Hematopoietic multipotent progenitor cell treated with erythropoietin and hydrocortisone succinate and interleukin-3 and kit ligand, for 15 days (in vitro differentiated cells): ENCODE measurements at regions not wholly inside any gene's neighbourhood (a gene's known extent, or its start where the extent isn't known, plus 50 kb on each side); places are given as distances from the start of the nearest gene placed in this dataset.

ENCODE experiments used
- DNase-seq: peaks from one replicate; pipeline ENCODE4 v3.0.0-alpha.2; 2015; ENCODE audit warnings: low spot score

DNA sequence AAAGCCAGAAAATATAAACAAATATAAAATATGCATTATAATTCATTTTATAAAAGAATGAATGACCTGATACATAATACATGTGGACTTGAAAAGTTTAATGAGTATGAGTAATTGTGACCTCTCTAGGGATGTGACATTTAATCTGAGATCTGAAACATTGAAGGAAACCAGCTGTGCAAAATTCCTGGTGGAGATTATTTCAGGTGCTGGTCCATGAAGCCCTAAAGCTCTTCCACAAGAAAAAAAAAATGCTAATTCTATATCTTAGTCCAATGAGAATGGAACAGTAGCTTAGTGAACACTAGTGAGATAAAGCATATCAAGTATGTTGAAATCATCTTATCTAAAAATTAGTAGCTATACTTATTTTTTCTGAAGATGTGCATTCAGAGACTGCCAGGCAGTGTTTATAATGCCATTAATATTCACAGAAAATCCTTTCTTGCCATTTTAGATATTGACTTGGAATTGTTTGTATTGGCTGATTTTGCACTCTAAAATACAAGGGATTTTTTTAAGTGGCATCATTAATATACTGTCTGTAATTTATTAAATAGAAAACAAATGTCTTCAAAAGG is 1485.9 kb downstream of the PLA2G4A start:
- no peak for DNase-seq

DNA sequence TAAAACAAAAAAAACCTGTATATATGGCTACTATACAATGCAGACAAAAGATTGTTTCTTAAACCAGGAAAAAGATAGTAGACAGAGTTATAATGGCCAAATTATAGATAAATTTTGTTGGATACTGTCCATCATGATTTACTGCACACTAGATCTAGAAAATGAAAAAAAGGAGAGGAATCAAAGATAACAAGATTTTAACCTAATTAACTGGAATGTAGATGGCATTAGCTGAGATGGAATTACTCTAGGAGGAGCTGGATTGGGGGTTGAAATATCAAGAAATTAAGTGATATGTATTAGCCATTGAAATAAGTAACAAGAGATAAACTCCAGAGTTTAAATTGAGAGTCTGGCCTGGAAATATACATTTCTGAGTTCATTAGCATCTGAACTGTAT is 1489.1 kb downstream of the PLA2G4A start:
- no peak for DNase-seq

DNA sequence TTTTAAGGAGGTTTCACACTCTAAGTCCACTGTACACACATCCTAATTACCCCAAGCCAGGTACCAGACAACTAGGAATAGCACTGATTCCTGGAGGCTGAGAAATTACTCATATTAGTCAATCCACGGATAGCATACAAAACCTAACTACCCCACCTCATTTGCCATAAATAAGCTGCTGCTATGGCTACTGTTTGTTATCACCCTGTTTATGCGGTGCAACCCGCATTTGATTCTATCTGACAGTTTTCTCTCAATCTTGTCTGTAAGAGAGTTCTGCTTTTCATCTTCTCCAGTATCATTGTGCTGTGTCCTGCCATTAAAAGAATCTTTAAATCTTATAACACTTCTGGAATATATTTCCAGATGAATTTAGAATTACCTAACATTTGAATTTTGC is 1496.5 kb downstream of the PLA2G4A start:
- DNase-seq = no peak

DNA sequence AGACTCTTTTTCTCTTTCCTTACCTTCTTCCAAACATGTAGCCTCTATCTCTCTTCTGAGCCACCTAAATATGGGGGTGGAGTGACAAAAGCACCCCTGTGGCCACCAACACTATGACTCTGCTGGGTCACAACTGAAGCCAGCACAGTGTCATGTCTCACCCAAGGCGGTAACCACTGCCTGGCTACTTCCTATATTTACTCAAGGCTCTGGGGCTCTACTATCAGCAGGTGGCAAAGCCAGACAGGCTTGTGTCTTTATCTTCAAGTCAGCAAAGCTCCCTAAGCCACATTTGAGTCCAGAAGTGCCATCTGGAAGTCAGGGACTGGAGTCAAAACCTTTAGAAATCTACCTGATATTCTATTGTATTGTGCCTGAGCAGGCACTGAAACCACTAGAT is 1515.2 kb downstream of the PLA2G4A start:
- no peak for DNase-seq

GRCh38 chr1:188350104-188350503 is 1521.4 kb downstream of the PLA2G4A start:
- no peak for DNase-seq

- no peak for DNase-seq
These were observed 1526.3 kb downstream of the PLA2G4A start for GRCh38 chr1:188355082-188355481.

- DNase-seq = no peak
These were observed 1527.1 kb downstream of the PLA2G4A start for GRCh38 chr1:188355847-188356246.

DNA sequence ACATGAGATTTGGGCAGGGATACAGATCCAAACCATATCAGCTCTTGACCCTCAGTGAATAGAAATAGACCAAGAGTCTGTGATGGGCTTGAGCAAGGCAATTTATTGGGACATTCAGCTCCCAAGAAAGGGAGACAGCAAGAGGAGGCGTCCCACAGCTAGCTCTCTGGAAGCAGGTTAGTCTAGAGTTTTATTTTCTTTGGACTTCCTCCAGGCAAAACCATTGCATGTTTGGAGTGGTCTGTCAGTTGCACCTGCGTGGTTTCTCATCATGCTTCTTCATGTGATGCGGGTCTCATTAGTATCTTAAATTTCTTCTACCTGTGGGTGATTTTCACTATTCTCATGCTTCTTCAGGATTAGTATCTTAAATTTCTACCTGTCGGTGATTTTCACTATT is 1530.6 kb downstream of the PLA2G4A start:
- no peak for DNase-seq

DNA sequence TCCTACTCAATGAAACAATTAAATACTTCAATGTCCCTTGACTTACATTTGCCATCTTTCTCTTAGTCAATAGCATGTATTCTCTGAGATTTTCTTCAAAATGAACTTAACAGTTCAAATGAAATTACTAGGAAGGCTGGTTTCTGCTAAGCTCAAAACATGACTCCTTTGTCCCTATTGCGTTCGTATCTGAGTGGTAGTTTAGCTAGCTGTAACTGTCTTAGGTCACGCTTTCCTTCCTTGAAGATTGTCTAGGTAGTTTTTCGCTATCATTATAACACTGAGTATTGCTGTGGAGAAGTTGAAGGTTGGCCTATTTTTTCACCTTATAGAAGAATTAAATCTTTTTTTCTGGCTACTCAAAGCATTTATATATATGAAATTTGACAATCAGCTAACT is 1535.2 kb downstream of the PLA2G4A start:
- no peak for DNase-seq

DNA sequence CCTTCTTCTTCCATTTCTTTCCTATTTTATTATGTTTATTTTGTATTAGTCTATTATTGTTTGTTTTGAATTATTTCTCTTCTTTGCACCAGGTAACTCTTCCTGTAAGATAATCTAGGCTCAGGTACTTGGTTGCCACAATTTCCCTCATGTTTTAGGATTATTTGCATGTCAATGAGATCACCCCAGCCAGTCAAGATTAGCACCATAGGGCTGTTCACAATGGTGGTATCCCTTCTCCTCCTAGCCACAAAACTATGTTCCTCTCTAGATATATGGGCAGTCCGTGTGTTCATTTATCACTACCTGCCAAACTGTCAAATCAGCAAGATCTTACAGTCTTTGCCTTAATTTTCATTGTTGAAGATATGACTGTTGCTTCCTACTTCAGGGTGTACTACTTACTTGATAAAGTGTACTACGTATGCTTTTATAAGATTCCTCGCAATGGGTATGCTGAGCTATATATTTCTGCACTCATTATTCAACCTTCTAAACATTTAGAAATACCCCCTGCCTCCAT is 1536.2 kb downstream of the PLA2G4A start:
- DNase-seq = no peak

DNA sequence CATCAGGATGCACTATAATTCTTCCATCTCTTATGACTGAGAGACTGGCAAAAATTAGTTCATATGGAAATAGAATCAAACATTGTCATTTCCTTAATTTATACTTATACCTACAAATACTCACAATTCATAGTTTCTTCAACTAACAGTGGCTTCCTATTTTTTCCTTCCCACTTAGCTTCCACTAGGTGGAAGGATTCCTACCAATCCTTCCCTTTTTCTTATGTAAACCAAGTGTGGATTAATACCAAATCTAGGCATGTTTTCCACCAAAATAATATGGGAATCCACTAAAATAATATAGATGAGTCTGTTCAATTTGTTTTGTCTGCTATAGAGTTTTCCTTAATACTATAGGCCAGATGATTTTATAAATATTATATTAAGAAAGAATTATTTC is 1537.1 kb downstream of the PLA2G4A start:
- no peak for DNase-seq

GRCh38 chr1:188367661-188368060 is 1538.9 kb downstream of the PLA2G4A start:
- DNase-seq = no peak

- DNase-seq = no peak
These were observed 1542.6 kb downstream of the PLA2G4A start for GRCh38 chr1:188371295-188371806.

- no peak for DNase-seq
These were observed 1544.1 kb downstream of the PLA2G4A start for GRCh38 chr1:188372821-188373220.

GRCh38 chr1:188382851-188383250 is 1554.1 kb downstream of the PLA2G4A start:
- no peak for DNase-seq

DNA sequence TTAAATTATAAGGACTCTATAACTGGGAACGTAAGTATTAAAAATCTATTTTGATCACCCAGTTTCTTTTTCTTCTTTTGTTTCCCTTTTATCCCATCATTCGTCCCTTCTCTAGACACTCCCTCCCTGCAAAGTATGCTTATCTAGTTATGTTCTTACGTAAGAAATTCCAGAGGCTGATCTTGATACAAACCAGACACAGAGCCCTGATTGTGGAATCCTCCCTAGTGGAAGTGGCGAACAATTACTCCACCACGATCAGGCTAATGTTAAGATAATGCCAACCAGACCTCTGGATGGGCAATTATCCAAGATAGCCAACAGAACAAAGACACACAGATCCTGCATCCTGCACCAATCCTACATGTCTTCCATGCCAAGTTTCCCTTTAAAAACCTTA is 1557.4 kb downstream of the PLA2G4A start:
- DNase-seq = no peak

DNA sequence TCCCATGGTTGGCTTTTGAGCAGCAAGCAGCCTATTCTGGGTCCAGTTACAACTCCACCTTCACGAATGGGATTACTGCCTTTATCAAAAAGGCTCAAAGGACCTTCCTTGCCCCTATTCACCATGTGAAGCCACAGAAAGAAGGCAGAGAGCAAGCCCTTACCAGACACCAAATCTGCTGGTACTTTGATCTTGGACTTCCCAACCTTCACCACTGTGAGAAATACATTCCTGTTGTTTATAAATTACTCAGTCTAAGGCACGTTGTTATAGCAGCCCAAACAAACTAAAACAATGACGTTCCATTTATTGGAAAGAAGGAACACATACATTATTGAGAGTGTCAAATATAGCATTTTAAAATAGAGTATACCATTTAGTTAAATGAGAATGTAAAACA is 1557.9 kb downstream of the PLA2G4A start:
- no peak for DNase-seq

DNA sequence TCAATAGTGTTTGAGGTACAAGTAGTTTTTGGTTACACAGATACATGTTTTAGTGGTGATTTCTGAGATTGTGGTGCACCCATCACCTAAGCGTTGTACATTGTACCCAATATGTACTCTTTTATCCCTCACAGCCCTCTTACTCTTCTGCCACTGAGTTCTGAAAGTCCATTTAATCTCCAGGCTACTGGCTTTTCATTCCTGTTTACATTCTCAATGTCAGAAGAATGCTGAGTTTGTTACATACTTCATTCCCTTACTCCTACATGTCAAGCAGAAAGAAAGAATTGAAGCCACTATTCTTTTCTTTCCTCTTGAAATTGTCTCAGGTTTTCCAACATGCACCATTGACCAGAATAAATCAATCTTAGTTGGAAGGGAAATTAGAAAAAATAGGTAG is 1565.9 kb downstream of the PLA2G4A start:
- no peak for DNase-seq

DNA sequence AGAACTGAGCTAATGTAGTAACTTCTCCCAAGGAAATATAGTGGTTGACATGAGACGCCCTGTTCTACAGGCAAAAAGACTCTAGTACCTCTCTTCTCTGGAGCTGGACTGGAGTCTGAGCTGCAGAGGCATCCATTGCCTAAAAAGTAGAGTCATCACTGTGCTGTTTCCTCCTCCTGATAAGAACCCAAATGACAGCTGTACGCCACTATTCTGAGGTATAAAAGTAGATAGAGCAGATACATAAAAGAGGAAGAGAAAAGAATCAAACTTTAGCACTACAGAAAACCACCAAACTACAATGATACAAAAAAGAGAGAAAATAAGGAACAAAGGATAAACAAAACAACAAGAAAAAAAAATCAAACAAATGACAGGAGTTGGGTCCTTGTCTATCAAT is 1568.8 kb downstream of the PLA2G4A start:
- DNase-seq = no peak

GRCh38 chr1:188402986-188403385 is 1574.2 kb downstream of the PLA2G4A start:
- no peak for DNase-seq

DNA sequence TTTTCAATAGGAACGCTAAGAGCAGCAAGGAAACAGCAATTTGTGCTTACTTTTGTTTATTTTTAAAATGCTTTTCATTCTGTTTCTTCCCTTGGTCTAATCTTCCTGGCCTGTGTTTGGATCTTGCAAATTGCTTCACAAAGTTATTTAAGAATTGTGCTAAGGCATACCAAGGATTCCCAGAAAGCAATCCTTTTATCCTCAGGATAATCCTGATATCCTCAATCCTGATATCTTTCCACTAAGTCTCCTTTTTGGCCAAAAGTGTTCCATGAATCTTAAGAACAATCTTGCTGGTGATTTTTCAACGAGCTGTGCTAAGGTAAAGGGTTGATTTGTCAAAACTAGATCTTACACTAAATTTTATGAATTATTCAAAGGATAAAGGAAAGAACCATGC is 1577.9 kb downstream of the PLA2G4A start:
- DNase-seq = no peak

GRCh38 chr1:188420177-188420576 is 1591.4 kb downstream of the PLA2G4A start:
- DNase-seq = no peak

DNA sequence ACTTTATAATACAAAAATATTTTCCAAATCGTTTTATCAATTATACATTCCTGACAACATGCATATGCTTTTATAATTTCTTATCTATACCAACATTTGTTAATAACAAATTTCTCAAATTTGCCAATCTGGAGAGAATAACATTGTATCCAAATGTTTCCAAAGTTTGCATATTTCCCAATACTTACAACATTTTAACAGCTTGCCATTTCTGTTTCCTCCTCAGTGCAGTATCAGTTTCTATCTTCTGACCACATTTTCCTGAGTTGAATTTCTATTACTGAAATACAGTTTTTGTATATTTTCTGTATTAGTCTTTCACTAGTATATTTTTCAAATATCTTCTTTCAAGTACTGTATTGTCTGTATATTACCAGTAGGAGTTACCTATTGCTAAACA is 1594.3 kb downstream of the PLA2G4A start:
- no peak for DNase-seq

DNA sequence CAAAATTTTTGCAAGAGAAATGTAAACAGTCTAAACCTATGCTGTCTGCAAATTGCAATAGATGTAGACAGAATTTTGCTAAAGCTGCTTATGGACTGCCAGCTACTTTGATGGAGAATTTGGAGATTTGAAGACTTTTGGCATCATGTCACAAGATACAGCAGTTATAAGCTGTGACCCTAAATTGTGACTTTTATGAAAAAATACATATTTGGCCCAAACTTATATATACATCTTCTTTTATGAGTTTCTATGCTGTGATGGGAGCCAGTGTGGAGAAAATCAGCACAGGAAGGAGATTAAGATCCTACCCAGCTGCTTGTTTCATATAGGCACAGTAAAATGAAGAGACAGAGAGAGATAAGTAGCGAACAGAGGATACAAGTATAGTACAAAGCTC is 1595.4 kb downstream of the PLA2G4A start:
- no peak for DNase-seq
